BJ (cell line): ENCODE measurements at regions not wholly inside any gene's neighbourhood (a gene's known extent, or its start where the extent isn't known, plus 50 kb on each side); places are given as distances from the start of the nearest gene placed in this dataset.
A peak's percentile ranks its signal among the peaks of the same experiment; 100 is the strongest.

Source experiments
- CTCF ChIA-PET: fragments of 350-600 bp; formaldehyde crosslinking; extraction: SDS; loops from one replicate; lab custom pipeline; 2021; ENCODE audit warnings: antibody characterized with exemption, inconsistent platforms; lab: Yijun Ruan, JAX
- POLR2A ChIA-PET: fragments of 300-600 bp; sonication (Branson Sonifier 250); formaldehyde crosslinking; extraction: SDS; loops from one replicate; lab custom pipeline; 2021; ENCODE audit warnings: antibody characterized with exemption; lab: Charles Lee
- DNase-seq: peaks from one replicate; pipeline ENCODE4 v3.0.0-alpha.2; 2011; ENCODE audit warnings: low read depth
- H3K27me3 ChIP-seq: 2 replicates; pipeline ENCODE4 v1.6.0; 2011; ENCODE audit warnings: low read length; ENCODE audit not compliant: control insufficient read depth, insufficient read depth
- H3K36me3 ChIP-seq: 2 replicates; pipeline ENCODE4 v1.5.1; 2011; ENCODE audit warnings: low read length; ENCODE audit not compliant: control insufficient read depth, insufficient read depth
- H3K4me3 ChIP-seq: 2 replicates; pipeline ENCODE4 v1.5.1; 2011; ENCODE audit warnings: low read depth, mild to moderate bottlenecking, control low read depth, low read length
- TF ChIP-seq, protein P1 (sequence below): IDR thresholded peaks from 2 replicates; pipeline ENCODE4 v1.5.1; 2011; ENCODE audit warnings: low read depth, mild to moderate bottlenecking, control low read depth, inconsistent platforms, low read length, moderate library complexity; ENCODE audit not compliant: insufficient read depth

DNA sequence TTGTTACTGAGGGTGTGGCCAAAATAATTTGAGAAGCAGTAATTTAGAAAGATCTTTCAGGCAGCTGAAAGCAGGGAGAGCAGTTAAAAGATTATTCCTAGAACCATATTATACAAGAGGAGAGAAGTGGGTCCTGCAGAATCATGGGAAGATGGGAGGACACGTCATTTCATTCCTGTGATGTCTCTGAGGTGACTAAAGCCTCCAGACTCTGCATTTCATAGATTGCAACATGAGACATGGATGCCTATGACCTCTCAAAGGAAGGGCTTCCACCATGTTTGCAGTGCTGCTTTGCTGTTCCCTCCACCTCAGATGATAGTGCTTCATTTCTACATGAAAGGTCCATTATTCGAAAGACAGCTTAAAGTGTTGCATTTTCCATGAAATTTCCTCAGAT lies 788.4 kb downstream of the TSN start:
- TF ChIP-seq, protein P1, sequence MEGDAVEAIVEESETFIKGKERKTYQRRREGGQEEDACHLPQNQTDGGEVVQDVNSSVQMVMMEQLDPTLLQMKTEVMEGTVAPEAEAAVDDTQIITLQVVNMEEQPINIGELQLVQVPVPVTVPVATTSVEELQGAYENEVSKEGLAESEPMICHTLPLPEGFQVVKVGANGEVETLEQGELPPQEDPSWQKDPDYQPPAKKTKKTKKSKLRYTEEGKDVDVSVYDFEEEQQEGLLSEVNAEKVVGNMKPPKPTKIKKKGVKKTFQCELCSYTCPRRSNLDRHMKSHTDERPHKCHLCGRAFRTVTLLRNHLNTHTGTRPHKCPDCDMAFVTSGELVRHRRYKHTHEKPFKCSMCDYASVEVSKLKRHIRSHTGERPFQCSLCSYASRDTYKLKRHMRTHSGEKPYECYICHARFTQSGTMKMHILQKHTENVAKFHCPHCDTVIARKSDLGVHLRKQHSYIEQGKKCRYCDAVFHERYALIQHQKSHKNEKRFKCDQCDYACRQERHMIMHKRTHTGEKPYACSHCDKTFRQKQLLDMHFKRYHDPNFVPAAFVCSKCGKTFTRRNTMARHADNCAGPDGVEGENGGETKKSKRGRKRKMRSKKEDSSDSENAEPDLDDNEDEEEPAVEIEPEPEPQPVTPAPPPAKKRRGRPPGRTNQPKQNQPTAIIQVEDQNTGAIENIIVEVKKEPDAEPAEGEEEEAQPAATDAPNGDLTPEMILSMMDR = no peak
- H3K4me3 ChIP-seq = no peak overlapping the region
- H3K27me3 ChIP-seq = no peaks in the 10 kb centered on the region
- peak; percentile 36 for DNase-seq
- POLR2A ChIA-PET = no interaction called here
- no peaks in the 10 kb centered on the region for H3K36me3 ChIP-seq
- CTCF ChIA-PET = no interaction called here

DNA sequence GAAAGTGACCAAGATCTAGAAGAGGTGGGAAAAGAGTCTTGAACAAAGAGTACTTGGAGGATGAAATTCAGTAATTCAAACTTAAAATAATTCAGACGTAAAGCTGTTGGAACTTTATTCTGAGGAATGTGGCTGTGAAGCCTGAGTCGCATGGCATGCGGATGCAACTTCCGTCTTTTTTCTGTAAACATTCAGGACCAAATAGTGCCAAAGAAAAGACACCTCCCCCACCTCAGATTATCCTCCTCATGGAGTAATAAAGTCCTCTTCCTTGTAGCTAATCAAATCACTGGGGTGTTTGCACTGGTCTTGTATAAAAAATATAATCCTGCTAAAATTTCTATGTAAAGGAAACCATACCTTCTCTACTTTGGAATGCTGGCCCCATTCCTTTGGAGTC lies 790.4 kb downstream of the TSN start:
- TF ChIP-seq, protein P1 = no peak
- no peak for DNase-seq
- ChIA-PET CTCF (no interaction called here), POLR2A (no interaction called here)
- Histone ChIP-seq H3K27me3 (no peaks in the 10 kb centered on the region), H3K36me3 (no peaks in the 10 kb centered on the region), H3K4me3 (no peak overlapping the region)

DNA sequence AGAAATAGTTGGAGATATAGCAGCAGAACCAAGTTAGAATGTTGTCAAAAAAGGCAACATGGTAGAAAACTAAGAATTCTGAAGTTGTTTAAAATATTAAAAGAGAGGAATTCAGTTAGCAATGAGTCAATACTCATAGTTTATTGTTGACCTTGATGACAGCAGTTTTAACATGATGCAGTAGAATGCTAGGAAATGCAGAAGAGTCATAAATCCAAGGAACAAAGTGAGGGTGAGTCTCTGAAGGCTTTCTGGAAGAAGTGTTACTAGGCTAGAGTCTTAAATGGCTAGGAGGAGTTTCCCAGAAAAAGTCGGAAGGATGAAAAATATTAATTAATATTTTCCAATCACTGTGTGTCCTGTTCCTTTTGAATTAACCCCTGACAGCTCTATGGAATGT lies 807.3 kb downstream of the TSN start:
- ChIA-PET CTCF (no interaction called here), POLR2A (no interaction called here)
- DNase-seq = no peak
- Histone ChIP-seq H3K27me3 (no peaks in the 10 kb centered on the region), H3K36me3 (no peaks in the 10 kb centered on the region), H3K4me3 (no peak overlapping the region)
- TF ChIP-seq, protein P1 = no peak

DNA sequence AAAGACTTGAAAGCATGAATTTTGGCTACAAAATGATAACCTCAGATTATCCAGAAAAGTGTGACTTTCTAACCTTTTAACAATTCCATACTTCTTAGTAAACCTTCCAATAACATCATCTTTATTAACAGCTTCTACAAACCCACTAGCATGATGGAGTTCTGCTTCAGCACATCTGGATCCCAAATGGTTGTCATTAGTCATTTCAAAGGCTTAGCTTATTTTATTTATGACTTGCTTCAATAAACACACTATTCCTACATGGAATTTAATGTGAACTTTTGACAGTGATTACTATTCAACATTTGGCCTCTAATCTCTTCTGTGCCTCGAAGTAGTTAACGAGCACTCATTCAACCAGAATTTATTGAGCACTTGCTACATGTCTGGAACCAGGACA lies 808.3 kb downstream of the TSN start:
- ChIA-PET POLR2A (no interaction called here), CTCF (no interaction called here)
- DNase-seq = no peak
- H3K4me3 ChIP-seq = no peak overlapping the region
- TF ChIP-seq, protein P1 = no peak
- H3K27me3 ChIP-seq = no peaks in the 10 kb centered on the region
- H3K36me3 ChIP-seq = no peaks in the 10 kb centered on the region

DNA sequence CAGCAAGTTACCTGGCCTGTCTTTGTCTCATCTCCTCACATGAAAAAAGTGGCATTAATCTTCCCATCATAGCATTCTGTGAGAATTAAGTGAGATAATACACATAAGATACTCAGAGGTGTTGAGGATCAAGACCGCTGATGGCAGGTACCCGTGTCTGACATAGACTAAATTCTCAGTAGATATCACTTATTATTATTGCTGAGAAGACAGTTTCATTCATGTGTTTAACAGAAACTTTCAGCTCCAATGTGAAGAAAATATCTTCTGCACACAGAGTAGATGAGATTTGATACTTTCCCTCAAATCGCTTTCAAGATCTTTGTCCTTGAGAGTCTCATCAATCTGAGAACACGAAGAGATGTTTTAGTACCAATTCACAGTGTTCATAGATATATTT lies 809.4 kb downstream of the TSN start:
- CTCF ChIA-PET = no interaction called here

More for the DNA sequence above, 809.4 kb downstream of the TSN start:
- Histone ChIP-seq H3K27me3 (no peaks in the 10 kb centered on the region), H3K36me3 (no peaks in the 10 kb centered on the region), H3K4me3 (no peak overlapping the region)
- POLR2A ChIA-PET = no interaction called here
- no peak for DNase-seq
- TF ChIP-seq, protein P1 = no peak
